ENCODE measurements at regions not wholly inside any gene's neighbourhood (a gene's known extent, or its start where the extent isn't known, plus 50 kb on each side); places are given as distances from the start of the nearest gene placed in this dataset.

DNA sequence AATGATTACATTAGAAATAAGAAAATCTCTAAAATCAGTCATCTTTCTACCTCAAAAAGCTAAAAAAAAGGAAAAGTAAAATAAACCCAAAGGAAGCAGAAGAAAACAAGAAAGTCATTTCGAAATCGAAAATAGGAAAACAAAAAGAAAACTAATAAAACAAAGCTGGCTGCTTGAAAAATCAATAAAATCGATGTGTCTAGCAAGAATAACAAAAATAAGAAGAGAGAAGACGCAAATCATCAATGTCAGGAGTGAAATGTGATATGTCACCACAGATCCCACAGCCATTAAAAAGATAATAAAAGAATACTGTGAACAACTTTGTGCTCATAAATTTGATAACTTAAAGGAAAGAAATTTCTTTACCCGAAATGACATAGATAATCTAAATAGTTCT is 218.1 kb upstream of the S1PR3 start:
- TF ChIP-seq, protein P1, sequence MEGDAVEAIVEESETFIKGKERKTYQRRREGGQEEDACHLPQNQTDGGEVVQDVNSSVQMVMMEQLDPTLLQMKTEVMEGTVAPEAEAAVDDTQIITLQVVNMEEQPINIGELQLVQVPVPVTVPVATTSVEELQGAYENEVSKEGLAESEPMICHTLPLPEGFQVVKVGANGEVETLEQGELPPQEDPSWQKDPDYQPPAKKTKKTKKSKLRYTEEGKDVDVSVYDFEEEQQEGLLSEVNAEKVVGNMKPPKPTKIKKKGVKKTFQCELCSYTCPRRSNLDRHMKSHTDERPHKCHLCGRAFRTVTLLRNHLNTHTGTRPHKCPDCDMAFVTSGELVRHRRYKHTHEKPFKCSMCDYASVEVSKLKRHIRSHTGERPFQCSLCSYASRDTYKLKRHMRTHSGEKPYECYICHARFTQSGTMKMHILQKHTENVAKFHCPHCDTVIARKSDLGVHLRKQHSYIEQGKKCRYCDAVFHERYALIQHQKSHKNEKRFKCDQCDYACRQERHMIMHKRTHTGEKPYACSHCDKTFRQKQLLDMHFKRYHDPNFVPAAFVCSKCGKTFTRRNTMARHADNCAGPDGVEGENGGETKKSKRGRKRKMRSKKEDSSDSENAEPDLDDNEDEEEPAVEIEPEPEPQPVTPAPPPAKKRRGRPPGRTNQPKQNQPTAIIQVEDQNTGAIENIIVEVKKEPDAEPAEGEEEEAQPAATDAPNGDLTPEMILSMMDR (IDR thresholded peaks at IDR 0.05), result no peak
- TF ChIP-seq POLR2A (IDR thresholded peaks at IDR 0.05), result no peak
